CD14-positive monocyte (primary cell): ENCODE measurements at regions not wholly inside any gene's neighbourhood (a gene's known extent, or its start where the extent isn't known, plus 50 kb on each side); places are given as distances from the start of the nearest gene placed in this dataset.

Experiments used
- DNase-seq, 3 donors: peaks; one replicate each; pipeline ENCODE4 v3.0.0-alpha.2; 2011 to 2022
- H2AFZ ChIP-seq: 2 replicates; pipeline ENCODE4 v1.6.0; 2012; ENCODE audit warnings: mild to moderate bottlenecking, low read depth, low read length, inconsistent platforms; ENCODE audit not compliant: insufficient read depth, poor library complexity, severe bottlenecking
- H3K27ac ChIP-seq, 2 donors: 1 replicate in 1 of 2; 2 replicates in 1 of 2; pipeline ENCODE4 v1.5.1; 2012 to 2013; ENCODE audit warnings: low read length in 2 of 2, control low read depth in 1 of 2, inconsistent platforms in 1 of 2, low read depth in 1 of 2, mild to moderate bottlenecking in 1 of 2
- H3K27me3 ChIP-seq, 2 donors: one replicate each; pipeline versions ENCODE4 v1.6.0 to v1.6.1; 2011 to 2013; ENCODE audit warnings: low read length in 2 of 2; ENCODE audit not compliant: control insufficient read depth in 2 of 2, insufficient read depth in 2 of 2
- H3K36me3 ChIP-seq, 2 donors: replicated peaks in 1 of 2; 1 replicate in 1 of 2; 2 replicates in 1 of 2; pipeline versions ENCODE4 v1.5.1 to v1.6.1; 2012 to 2013; ENCODE audit warnings: low read length in 2 of 2, control low read depth in 1 of 2, inconsistent platforms in 1 of 2, mild to moderate bottlenecking in 1 of 2; ENCODE audit not compliant: insufficient read depth in 2 of 2, control insufficient read depth in 1 of 2
- H3K4me1 ChIP-seq, 2 donors: 1 replicate in 1 of 2; 2 replicates in 1 of 2; pipeline versions ENCODE4 v1.5.1 to v1.6.1; 2012 to 2013; ENCODE audit warnings: low read length in 2 of 2, control low read depth in 1 of 2, inconsistent platforms in 1 of 2, mild to moderate bottlenecking in 1 of 2, moderate library complexity in 1 of 2; ENCODE audit not compliant: insufficient read depth in 2 of 2, control insufficient read depth in 1 of 2
- H3K4me2 ChIP-seq: replicated peaks from 2 replicates; pipeline ENCODE3; 2012; ENCODE audit warnings: low read length, moderate library complexity, mild to moderate bottlenecking; ENCODE audit not compliant: poor library complexity, severe bottlenecking; ENCODE audit errors: extremely low read depth
- H3K4me3 ChIP-seq, 3 experiments: fragments of 200-600 bp in 1 of 3; sonication (generic) in 1 of 3; replicated peaks in 1 of 3; 1 replicate in 2 of 3; 2 replicates in 1 of 3; pipeline ENCODE4 v1.5.1; 2011 to 2013; ENCODE audit warnings: low read length in 3 of 3, mild to moderate bottlenecking in 3 of 3, control low read depth in 2 of 3, low read depth in 2 of 3, inconsistent platforms in 1 of 3, moderate library complexity in 1 of 3
- H3K79me2 ChIP-seq: 2 replicates; pipeline ENCODE4 v1.6.0; 2012; ENCODE audit warnings: mild to moderate bottlenecking, control low read depth, inconsistent platforms, low read length, moderate library complexity; ENCODE audit not compliant: insufficient read depth
- H3K9ac ChIP-seq: 2 replicates; pipeline ENCODE4 v1.6.0; 2017; ENCODE audit warnings: low read length, mild to moderate bottlenecking; ENCODE audit not compliant: insufficient read depth, poor library complexity, severe bottlenecking
- H3K9me3 ChIP-seq, 2 donors: replicated peaks in 1 of 2; 1 replicate in 1 of 2; 2 replicates in 1 of 2; pipeline versions ENCODE4 v1.5.1 to v1.6.1; 2012 to 2013; ENCODE audit warnings: low read length in 2 of 2, control low read depth in 1 of 2; ENCODE audit not compliant: control insufficient read depth in 1 of 2, insufficient read depth in 1 of 2
- H4K20me1 ChIP-seq: 2 replicates; pipeline ENCODE4 v1.6.0; 2012; ENCODE audit warnings: mild to moderate bottlenecking, low read length, control low read depth, moderate library complexity; ENCODE audit not compliant: insufficient read depth
- H3K27ac Mint-ChIP-seq, 7 donors: one replicate each; pipeline ENCODE4 v1.8.0; 2020; ENCODE audit warnings: mild to moderate bottlenecking in 7 of 7, mixed read lengths in 7 of 7, moderate library complexity in 6 of 7, inconsistent platforms in 2 of 7
- H3K27me3 Mint-ChIP-seq, 3 donors: one replicate each; pipeline ENCODE4 v1.8.0; 2021 to 2022; ENCODE audit warnings: low read depth in 3 of 3, mild to moderate bottlenecking in 3 of 3, mixed read lengths in 3 of 3, moderate library complexity in 3 of 3, inconsistent platforms in 1 of 3
- H3K36me3 Mint-ChIP-seq, 2 donors: one replicate each; pipeline ENCODE4 v1.8.0; 2020; ENCODE audit warnings: mixed read lengths in 2 of 2, inconsistent platforms in 1 of 2, mild to moderate bottlenecking in 1 of 2
- H3K4me1 Mint-ChIP-seq: one replicate; pipeline ENCODE4 v1.8.0; 2020; ENCODE audit warnings: mild to moderate bottlenecking, mixed read lengths
- H3K4me3 Mint-ChIP-seq, 2 donors: one replicate each; pipeline ENCODE4 v1.8.0; 2020; ENCODE audit warnings: mild to moderate bottlenecking in 2 of 2, mixed read lengths in 2 of 2, moderate library complexity in 1 of 2
- H3K9me3 Mint-ChIP-seq, 7 donors: one replicate each; pipeline ENCODE4 v1.8.0; 2020 to 2022; ENCODE audit warnings: mixed read lengths in 7 of 7, mild to moderate bottlenecking in 6 of 7, moderate library complexity in 6 of 7, inconsistent platforms in 2 of 7
- WGBS: methylation state at CpG from one replicate; pipeline ENCODE4 v1.1.5; 2013; ENCODE audit warnings: missing lambda C conversion rate; ENCODE audit not compliant: insufficient coverage; 5-methylcytosine and 5-hydroxymethylcytosine counted together
- intact Hi-C, 2 donors: fragments of 100-400 bp; cut with micrococcal nuclease; formaldehyde crosslinking; loops; one replicate each; pipeline versions ENCODE4 v1.15.0 to v1.15.1; 2023
- TF ChIP-seq, protein P1 (sequence below): fragments of 200-600 bp; IDR thresholded peaks from one replicate; pipeline ENCODE4 v1.8.0; 2022; ENCODE audit warnings: antibody characterized with exemption, mild to moderate bottlenecking

DNA sequence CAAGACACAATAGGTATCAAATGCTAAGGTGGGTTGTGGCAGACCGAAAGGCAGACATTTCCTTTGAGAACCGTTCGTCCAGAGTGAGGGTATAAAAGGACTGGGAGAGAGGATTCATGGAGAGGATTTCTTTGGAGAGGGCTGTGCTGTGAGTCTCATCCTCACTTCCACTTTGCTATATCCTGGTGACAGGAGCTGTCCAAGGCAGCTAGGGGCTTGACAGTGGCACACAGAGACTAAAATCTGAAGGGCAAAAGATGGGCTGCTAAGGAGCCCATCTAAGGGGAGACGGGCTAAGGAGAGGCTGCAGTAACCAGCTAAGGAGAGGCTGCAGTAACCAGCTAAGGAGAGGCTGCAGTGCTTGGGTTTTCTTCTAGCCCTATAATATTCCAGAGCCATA is 214.0 kb upstream of the ADRA1B start:
- H3K9me3 ChIP-seq: no peaks in the 10 kb centered on the region
- Mint-ChIP-seq H3K36me3 (no peaks in the 10 kb centered on the region), H3K27ac (peak overlapping the region in 1 of 7 donors; percentile 5), H3K9me3 (peaks cover 0 to 4% (median 3%) of the 10 kb centered on the region in 7 donors), H3K4me1 (peaks cover 9% of the 10 kb centered on the region), H3K27me3 (peaks cover 0 to 9% (median 8%) of the 10 kb centered on the region in 3 donors), H3K4me3 (no peak overlapping the region)
- H3K4me1 ChIP-seq: no peaks in the 10 kb centered on the region
- H3K79me2 ChIP-seq: no peaks in the 10 kb centered on the region
- H3K9ac ChIP-seq: no peak overlapping the region
- TF ChIP-seq, protein P1, sequence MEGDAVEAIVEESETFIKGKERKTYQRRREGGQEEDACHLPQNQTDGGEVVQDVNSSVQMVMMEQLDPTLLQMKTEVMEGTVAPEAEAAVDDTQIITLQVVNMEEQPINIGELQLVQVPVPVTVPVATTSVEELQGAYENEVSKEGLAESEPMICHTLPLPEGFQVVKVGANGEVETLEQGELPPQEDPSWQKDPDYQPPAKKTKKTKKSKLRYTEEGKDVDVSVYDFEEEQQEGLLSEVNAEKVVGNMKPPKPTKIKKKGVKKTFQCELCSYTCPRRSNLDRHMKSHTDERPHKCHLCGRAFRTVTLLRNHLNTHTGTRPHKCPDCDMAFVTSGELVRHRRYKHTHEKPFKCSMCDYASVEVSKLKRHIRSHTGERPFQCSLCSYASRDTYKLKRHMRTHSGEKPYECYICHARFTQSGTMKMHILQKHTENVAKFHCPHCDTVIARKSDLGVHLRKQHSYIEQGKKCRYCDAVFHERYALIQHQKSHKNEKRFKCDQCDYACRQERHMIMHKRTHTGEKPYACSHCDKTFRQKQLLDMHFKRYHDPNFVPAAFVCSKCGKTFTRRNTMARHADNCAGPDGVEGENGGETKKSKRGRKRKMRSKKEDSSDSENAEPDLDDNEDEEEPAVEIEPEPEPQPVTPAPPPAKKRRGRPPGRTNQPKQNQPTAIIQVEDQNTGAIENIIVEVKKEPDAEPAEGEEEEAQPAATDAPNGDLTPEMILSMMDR: no peak
- DNase-seq: no peak
- intact Hi-C loops: no loop called here
- no peak overlapping the region for H3K4me3 ChIP-seq
- H2AFZ ChIP-seq: no peak overlapping the region
- H3K27me3 ChIP-seq: peaks cover 0 to 2% of the 10 kb centered on the region in 2 donors
- no peak overlapping the region for H3K4me2 ChIP-seq
- no peak overlapping the region for H3K27ac ChIP-seq
- WGBS: 65% methylated on average over 2 of the region's 4 CpGs
- no peaks in the 10 kb centered on the region for H3K36me3 ChIP-seq
- H4K20me1 ChIP-seq: no peaks in the 10 kb centered on the region

DNA sequence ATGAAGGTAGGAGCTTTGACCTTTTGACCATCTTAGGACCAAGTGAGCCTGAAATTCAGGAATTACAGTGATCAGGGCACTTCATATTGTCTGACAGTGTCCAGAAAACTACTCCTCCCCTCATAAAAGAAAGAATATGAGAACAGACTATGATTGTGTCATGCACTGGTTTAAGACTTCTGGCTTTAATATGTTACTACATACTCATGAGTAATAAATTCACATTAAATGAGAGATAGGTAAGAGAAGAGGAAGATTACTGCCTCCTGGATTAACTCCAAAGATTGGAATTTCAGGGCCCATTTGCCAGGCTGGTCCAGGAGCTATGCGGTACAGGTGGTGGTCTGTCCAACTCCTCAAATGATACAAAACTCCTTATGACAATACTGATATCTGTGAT is 213.5 kb upstream of the ADRA1B start:
- Mint-ChIP-seq H3K27me3 (peaks cover 0 to 10% (median 9%) of the 10 kb centered on the region in 3 donors), H3K9me3 (peaks cover 0 to 9% (median 5%) of the 10 kb centered on the region in 7 donors), H3K4me3 (no peak overlapping the region), H3K27ac (no peak overlapping the region), H3K36me3 (no peaks in the 10 kb centered on the region), H3K4me1 (peaks cover 9% of the 10 kb centered on the region)
- Histone ChIP-seq H3K9ac (no peak overlapping the region), H3K4me3 (no peak overlapping the region), H4K20me1 (no peaks in the 10 kb centered on the region), H3K9me3 (no peaks in the 10 kb centered on the region), H2AFZ (no peak overlapping the region), H3K79me2 (no peaks in the 10 kb centered on the region), H3K4me2 (no peak overlapping the region), H3K27ac (no peak overlapping the region), H3K36me3 (no peaks in the 10 kb centered on the region), H3K27me3 (peaks cover 0 to 2% of the 10 kb centered on the region in 2 donors), H3K4me1 (no peaks in the 10 kb centered on the region)
- DNase-seq: no peak
- intact Hi-C loops: no loop called here
- TF ChIP-seq, protein P1: no peak
- WGBS: no CpG with 5 or more reads among the region's 1 CpG
